ENCODE measurements at regions not wholly inside any gene's neighbourhood (a gene's known extent, or its start where the extent isn't known, plus 50 kb on each side); places are given as distances from the start of the nearest gene placed in this dataset.
A peak's percentile ranks its signal among the peaks of the same experiment; 100 is the strongest.

- no peaks in the 10 kb centered on the region for H3K27me3 Mint-ChIP-seq (ENCODE audit: low read depth)
- Histone ChIP-seq H3K79me2 (ENCODE audit: insufficient read depth, low read length) (no peaks in the 10 kb centered on the region), H4K20me1 (ENCODE audit: control insufficient read depth, insufficient read depth, insufficient read length) (no peaks in the 10 kb centered on the region), H3K9ac (ENCODE audit: extremely low read depth, insufficient read length, low read length) (no peak overlapping the region), H2BK20ac (ENCODE audit: low read depth, low read length, poor library complexity, severe bottlenecking) (no peak overlapping the region), H4K5ac (ENCODE audit: insufficient read length, low read depth, low read length) (no peak overlapping the region), H3K56ac (ENCODE audit: insufficient read length, low read depth, low read length) (no peak overlapping the region), H3K4me1 (ENCODE audit: insufficient read depth, low read length) (peaks cover 7% of the 10 kb centered on the region), H2BK5ac (ENCODE audit: insufficient read length, low read length) (no peak overlapping the region), H3T11ph (ENCODE audit: low read length) (no peak overlapping the region), H2AFZ (ENCODE audit: low read length) (no peak overlapping the region), H4K8ac (replicated peaks; ENCODE audit: insufficient read length, low read depth, low read length) (no peak overlapping the region), H3K23me2 (ENCODE audit: insufficient read length, low read depth, low read length, poor library complexity, severe bottlenecking) (no peaks in the 10 kb centered on the region), H2BK15ac (ENCODE audit: low read depth, low read length) (no peak overlapping the region), H3K23ac (ENCODE audit: insufficient read length, low read depth, low read length) (no peak overlapping the region), H2BK120ac (ENCODE audit: low read depth, low read length, poor library complexity, severe bottlenecking) (no peak overlapping the region), H2BK12ac (ENCODE audit: insufficient read length, low read depth, low read length) (no peak overlapping the region), H3K4ac (ENCODE audit: low read depth, low read length) (no peak overlapping the region), H3K9me3 (ENCODE audit: control insufficient read depth, low read depth, low read length) (no peaks in the 10 kb centered on the region), H2AK5ac (ENCODE audit: insufficient read length, low read length) (no peak overlapping the region), H4K91ac (ENCODE audit: insufficient read length, low read depth, low read length) (no peak overlapping the region), H3K4me2 (ENCODE audit: insufficient read depth, insufficient read length, low read length) (no peak overlapping the region), H3K27me3 (ENCODE audit: insufficient read depth, low read length) (no peaks in the 10 kb centered on the region), H3K79me1 (ENCODE audit: insufficient read depth, low read depth, low read length, poor library complexity, severe bottlenecking) (no peaks in the 10 kb centered on the region), H3K18ac (ENCODE audit: insufficient read length, low read depth, low read length) (no peak overlapping the region), H3K14ac (ENCODE audit: insufficient read depth, low read length) (no peak overlapping the region), H3K27ac (ENCODE audit: insufficient read length, low read depth, low read length) (no peak overlapping the region)
- H3K4me3 Mint-ChIP-seq = no peak overlapping the region
- DNase-seq = no peak
- peak overlapping the region in 1 of 3 experiments; percentile 15; a peak in 1 of 7 replicates for H3K27ac Mint-ChIP-seq
- peaks cover 0 to 6% (median 1%) of the 10 kb centered on the region in 3 experiments; a peak in 3 of 7 replicates for H3K36me3 Mint-ChIP-seq (ENCODE audit: insufficient read depth in 1 of 3, low read depth in 3 of 3)
- peaks cover 0 to 8% of the 10 kb centered on the region in 2 experiments; a peak in 2 of 5 replicates for H3K9me3 Mint-ChIP-seq
- TF ChIP-seq CTCF (conservative IDR thresholded peaks at IDR 0.05) = no peak
- H3K4me1 Mint-ChIP-seq = peaks cover 20 to 23% of the 10 kb centered on the region in 2 experiments
- WGBS (ENCODE audit: extremely low coverage, insufficient read length, low lambda C conversion rate) = no CpG with 5 or more reads among the region's 2 CpGs
Measured at GRCh38 chr21:35619184-35619583, 441.1 kb downstream of the SETD4 start.

Measured in H9 (cell line).